ENCODE measurements at regions not wholly inside any gene's neighbourhood (a gene's known extent, or its start where the extent isn't known, plus 50 kb on each side); places are given as distances from the start of the nearest gene placed in this dataset.

DNA sequence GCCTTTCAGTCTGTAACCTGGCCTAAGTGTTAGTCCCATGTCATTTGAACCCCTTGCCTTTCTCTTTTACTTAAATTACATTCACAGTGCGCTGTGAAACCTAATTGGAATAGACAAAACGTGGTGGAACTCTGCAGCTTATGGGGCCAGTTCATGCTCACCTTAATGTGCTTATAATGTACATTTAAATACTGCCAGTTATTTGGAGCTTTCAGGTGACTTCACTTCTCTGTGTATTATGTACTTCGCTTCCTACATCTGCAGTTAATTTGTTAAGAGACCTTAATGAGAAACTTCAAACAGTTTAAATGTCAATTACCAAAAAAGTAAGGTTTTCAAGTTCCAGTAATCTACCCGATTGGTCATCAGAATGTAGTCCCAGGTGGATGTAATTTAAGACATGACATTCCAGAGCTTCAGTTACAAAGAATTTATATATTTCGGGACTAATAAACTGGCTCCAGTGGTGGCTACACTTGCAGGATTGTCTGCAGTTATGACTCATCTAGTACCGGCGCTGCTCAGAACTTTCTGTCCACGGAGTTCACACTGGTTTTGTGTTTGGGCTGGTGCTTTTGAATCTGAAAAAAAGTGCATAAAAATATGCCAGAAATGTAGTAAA is 125.3 kb downstream of the TM9SF2 start:
- Histone ChIP-seq H3K9ac (ENCODE audit: insufficient read depth, low read depth, low read length) (no peak overlapping the region), H3K9me3 (ENCODE audit: low read length) (no peaks in the 10 kb centered on the region), H3K4me1 (ENCODE audit: insufficient read depth, low read length) (peaks cover 15% of the 10 kb centered on the region), H3K79me2 (ENCODE audit: insufficient read depth, low read length) (no peaks in the 10 kb centered on the region), H4K20me1 (ENCODE audit: insufficient read depth, low read length) (no peaks in the 10 kb centered on the region), H3K4me2 (ENCODE audit: low read depth, low read length) (no peak overlapping the region), H3K27me3 (ENCODE audit: control insufficient read depth in 1 of 2, insufficient read depth in 2 of 2, low read length in 2 of 2) (no peaks in the 10 kb centered on the region), H2AFZ (ENCODE audit: low read length) (no peak overlapping the region), H3K4me3 (replicated peaks in 1 of 3; ENCODE audit: insufficient read depth in 1 of 3, low read depth in 2 of 3, low read length in 3 of 3) (no peak overlapping the region), H3K27ac (ENCODE audit: extremely low read length, insufficient read depth, low read length) (no peak overlapping the region), H3K36me3 (replicated peaks in 1 of 2; ENCODE audit: control insufficient read depth in 1 of 2, insufficient read depth in 2 of 2, low read length in 2 of 2) (no peaks in the 10 kb centered on the region)
- ChIA-PET POLR2A (no interaction called here), CTCF (ENCODE audit: low intra/inter-chr PET ratio, low total read pairs) (no interaction called here)
- TF ChIP-seq, protein P1, sequence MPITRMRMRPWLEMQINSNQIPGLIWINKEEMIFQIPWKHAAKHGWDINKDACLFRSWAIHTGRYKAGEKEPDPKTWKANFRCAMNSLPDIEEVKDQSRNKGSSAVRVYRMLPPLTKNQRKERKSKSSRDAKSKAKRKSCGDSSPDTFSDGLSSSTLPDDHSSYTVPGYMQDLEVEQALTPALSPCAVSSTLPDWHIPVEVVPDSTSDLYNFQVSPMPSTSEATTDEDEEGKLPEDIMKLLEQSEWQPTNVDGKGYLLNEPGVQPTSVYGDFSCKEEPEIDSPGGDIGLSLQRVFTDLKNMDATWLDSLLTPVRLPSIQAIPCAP (CRISPR knock-in tag; IDR thresholded peaks at IDR 0.05; ENCODE audit: low read depth) = no peak
- TF ChIP-seq NFYC (CRISPR knock-in tag; IDR thresholded peaks at IDR 0.05) (no peak), ZNF205 (CRISPR knock-in tag; IDR thresholded peaks at IDR 0.05) (no peak), ZFX (CRISPR knock-in tag; IDR thresholded peaks at IDR 0.05; ENCODE audit: low read depth) (no peak), ZSCAN30 (CRISPR knock-in tag; IDR thresholded peaks at IDR 0.05) (no peak)
- TF ChIP-seq, protein P2, sequence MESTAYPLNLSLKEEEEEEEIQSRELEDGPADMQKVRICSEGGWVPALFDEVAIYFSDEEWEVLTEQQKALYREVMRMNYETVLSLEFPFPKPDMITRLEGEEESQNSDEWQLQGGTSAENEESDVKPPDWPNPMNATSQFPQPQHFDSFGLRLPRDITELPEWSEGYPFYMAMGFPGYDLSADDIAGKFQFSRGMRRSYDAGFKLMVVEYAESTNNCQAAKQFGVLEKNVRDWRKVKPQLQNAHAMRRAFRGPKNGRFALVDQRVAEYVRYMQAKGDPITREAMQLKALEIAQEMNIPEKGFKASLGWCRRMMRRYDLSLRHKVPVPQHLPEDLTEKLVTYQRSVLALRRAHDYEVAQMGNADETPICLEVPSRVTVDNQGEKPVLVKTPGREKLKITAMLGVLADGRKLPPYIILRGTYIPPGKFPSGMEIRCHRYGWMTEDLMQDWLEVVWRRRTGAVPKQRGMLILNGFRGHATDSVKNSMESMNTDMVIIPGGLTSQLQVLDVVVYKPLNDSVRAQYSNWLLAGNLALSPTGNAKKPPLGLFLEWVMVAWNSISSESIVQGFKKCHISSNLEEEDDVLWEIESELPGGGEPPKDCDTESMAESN (CRISPR knock-in tag; conservative IDR thresholded peaks at IDR 0.05) = no peak
- ATAC-seq = no peak
- intact Hi-C loops (cut with micrococcal nuclease; ENCODE audit: unreplicated experiment) = no loop called here
- FAIRE-seq = no peak
- no peak for DNase-seq (ENCODE audit: low spot score)
- WGBS (ENCODE audit: low lambda C conversion rate) = 96% methylated on average over 8 of the region's 8 CpGs
- in situ Hi-C loops (cut with HindIII; ENCODE audit: extremely low pct_ligation_motif_present, low pct_unique_long_range_greater_than_20kb) = no loop called here
- no TSS peak for BruUV-seq (replicated peaks)
